PC-3 (cell line): ENCODE measurements at regions not wholly inside any gene's neighbourhood (a gene's known extent, or its start where the extent isn't known, plus 50 kb on each side); places are given as distances from the start of the nearest gene placed in this dataset.

Experiments
- EZH2phosphoT487 ChIP-seq: fragments of 300-600 bp; sonication (generic); IDR thresholded peaks from 2 replicates; pipeline ENCODE4 v1.6.1; 2018; ENCODE audit warnings: mild to moderate bottlenecking, antibody characterized with exemption, low read length, borderline replicate concordance
- TF ChIP-seq, protein P1 (sequence below): fragments of 300-600 bp; sonication (generic); conservative IDR thresholded peaks from 2 replicates; pipeline ENCODE4 v1.5.1; 2017; ENCODE audit warnings: antibody characterized with exemption, low read depth, mild to moderate bottlenecking, low read length

- no peak for TF ChIP-seq EZH2phosphoT487
- TF ChIP-seq, protein P1, sequence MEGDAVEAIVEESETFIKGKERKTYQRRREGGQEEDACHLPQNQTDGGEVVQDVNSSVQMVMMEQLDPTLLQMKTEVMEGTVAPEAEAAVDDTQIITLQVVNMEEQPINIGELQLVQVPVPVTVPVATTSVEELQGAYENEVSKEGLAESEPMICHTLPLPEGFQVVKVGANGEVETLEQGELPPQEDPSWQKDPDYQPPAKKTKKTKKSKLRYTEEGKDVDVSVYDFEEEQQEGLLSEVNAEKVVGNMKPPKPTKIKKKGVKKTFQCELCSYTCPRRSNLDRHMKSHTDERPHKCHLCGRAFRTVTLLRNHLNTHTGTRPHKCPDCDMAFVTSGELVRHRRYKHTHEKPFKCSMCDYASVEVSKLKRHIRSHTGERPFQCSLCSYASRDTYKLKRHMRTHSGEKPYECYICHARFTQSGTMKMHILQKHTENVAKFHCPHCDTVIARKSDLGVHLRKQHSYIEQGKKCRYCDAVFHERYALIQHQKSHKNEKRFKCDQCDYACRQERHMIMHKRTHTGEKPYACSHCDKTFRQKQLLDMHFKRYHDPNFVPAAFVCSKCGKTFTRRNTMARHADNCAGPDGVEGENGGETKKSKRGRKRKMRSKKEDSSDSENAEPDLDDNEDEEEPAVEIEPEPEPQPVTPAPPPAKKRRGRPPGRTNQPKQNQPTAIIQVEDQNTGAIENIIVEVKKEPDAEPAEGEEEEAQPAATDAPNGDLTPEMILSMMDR = no peak
These were observed 219.4 kb upstream of the CELF2 start for GRCh38 chr10:10798102-10798863.
